Left kidney (tissue), 1 donor: ENCODE measurements at regions not wholly inside any gene's neighbourhood (a gene's known extent, or its start where the extent isn't known, plus 50 kb on each side); places are given as distances from the start of the nearest gene placed in this dataset.
"Not testable (repeated sequence)": the region's sequence is repeated elsewhere in the genome, so short reads cannot be mapped to it uniquely, and the experiment has no call there.

Experiments
- DNase-seq: peaks from one replicate; pipeline ENCODE4 v3.0.0-alpha.2; 2013

DNA sequence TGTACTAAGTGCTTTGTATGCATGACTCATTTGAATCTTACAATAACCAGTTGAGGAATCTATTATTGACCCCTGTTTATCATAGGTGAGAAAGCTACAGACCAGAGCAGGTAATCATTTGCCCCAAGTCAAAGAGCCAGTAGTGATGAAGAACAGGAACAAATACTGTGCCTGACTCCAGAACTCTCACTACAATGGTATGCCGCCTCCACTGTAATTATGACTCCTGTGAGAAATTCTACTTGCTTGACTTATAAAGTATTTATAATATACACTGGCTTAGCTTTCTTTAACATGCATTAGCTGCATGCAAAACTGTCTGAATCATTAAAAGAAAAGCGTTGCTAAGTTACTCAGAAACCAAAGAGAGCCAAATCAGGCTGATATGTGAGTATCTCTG, 92.6 kb downstream of the ZNF281 start:
- DNase-seq, result no peak

GRCh38 chr1:200316148-200316803, 93.6 kb downstream of the ZNF281 start:
- no peak for DNase-seq

GRCh38 chr1:200314085-200314750, 95.6 kb downstream of the ZNF281 start:
- no peak for DNase-seq

GRCh38 chr1:200311256-200311655, 98.6 kb downstream of the ZNF281 start:
- DNase-seq, result no peak

DNA sequence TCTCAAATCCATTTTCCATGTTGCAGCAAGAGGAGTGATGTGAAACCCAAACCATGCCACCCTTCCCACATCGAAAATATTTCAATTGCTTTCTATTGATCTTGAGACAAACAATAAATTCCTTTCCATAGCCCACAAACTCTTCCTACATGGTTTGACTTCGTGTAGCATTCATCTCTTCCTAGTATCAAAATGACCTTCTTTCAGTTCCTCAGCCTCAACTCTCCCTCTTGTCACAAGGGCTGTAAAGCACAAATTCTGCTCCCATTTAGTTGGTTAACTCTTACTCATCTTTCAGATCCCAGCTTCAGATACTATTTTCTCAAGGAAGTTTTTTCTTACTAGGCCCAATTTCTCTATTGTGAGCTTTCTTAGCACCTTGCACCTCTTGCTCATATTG, 99.0 kb downstream of the ZNF281 start:
- no peak for DNase-seq

DNA sequence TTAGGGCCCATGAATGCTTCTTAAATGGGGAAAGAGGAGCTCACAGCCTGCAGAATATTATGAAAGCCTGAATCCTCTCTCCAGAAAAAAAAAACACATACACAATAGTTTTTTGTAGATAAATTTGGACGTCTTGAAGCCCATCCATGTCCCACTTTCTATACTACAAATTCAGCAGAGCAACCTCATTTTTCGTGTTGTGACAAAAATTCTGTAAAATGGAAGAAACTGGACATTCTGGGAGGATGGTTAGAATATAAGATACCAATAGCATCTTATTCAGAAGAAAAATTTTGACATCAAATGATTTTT, 102.1 kb downstream of the ZNF281 start:
- no peak for DNase-seq

GRCh38 chr1:200306944-200307754, 102.7 kb downstream of the ZNF281 start:
- DNase-seq, result peak; percentile 12

DNA sequence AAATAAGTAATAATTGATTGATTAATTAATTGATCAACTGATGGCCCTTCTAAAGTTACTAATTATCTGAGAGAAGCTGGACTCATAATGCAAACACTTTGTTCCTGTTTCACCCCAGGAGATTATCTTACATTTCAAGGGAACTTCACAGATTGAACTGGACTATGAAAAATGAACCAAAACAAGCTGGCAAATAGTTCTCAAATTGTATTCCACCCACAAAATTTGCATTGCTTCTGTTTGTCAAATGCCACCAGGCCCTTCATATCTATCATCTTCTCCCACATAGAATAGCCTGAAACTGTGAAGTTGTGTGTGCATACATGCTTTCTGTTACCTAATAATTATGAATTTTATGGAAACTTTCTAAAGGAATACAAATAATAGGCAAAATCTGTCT, 104.0 kb downstream of the ZNF281 start:
- no peak for DNase-seq

DNA sequence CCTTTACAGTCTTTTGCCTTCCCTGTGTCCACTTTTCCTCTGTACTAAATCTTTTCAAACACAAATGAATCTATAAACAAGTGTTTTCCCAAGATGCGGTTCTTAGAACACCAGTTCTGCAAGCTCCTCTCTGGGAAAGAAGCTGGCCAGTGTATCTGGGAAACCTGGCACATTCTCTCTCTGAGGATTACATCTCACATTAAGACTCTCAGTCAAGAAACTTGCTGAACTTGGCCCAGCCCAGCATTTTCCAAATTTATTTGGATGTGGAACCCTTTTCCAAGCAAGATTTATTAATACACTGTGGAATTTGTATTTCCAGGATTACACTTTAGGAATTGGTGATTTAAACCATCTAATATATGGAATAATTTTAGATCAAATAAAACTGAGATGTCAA, 105.7 kb downstream of the ZNF281 start:
- no peak for DNase-seq

GRCh38 chr1:200302921-200303290, 106.9 kb downstream of the ZNF281 start:
- DNase-seq, result peak; percentile 12

- DNase-seq, result peak; percentile 41
These were observed 107.5 kb downstream of the ZNF281 start for GRCh38 chr1:200302192-200302920.

GRCh38 chr1:200301152-200301551, 108.7 kb downstream of the ZNF281 start:
- no peak for DNase-seq

- DNase-seq, result no peak
These were observed 110.3 kb downstream of the ZNF281 start for GRCh38 chr1:200299571-200299970.

DNA sequence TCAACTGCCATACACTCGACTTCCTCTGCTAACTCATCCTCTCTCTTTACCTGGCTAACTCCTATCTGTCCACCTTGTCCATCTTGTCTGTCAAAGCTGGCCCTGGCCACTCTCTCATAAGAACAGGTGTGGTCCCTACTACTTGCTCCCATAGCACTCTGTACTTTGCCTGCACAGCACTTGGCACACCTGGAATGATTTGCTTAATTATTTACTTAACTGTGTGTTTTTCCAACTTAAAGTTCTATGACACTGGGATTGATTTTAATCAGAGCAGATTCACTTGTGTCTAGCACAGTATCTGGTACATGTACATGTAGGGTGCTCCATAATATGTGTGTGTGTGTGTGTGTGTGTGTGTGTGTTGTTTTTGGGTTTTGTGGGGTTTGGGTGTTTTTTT, 111.6 kb downstream of the ZNF281 start:
- no peak for DNase-seq

DNA sequence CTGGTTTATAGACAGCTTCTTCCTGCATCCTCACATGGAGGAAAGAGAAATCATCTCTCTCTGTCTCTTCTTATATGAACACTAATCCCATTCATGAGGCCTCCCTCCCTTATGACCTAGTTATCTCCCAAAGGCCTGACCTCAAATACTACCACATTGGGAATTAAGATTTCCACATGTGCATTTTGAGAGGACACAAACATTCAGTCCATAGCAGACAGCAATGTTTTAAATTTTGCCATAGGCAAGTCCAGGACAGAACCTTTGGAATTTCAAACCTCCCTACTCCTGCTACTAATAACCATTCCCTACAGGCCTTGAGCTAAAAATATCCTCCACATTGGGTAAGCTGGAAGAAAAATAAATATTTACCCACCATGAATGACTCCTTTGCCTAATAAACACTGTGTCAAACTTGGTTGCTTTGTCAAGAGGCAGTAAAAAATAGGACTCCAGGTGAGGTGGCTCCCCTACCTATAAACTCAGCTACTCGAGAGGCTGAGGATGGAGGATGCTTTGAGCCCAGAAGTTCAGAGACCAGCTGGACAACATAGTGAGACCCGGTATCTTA, 113.7 kb downstream of the ZNF281 start:
- DNase-seq, result no peak

- no peak for DNase-seq
These were observed 115.6 kb downstream of the ZNF281 start for GRCh38 chr1:200294241-200294640.

DNA sequence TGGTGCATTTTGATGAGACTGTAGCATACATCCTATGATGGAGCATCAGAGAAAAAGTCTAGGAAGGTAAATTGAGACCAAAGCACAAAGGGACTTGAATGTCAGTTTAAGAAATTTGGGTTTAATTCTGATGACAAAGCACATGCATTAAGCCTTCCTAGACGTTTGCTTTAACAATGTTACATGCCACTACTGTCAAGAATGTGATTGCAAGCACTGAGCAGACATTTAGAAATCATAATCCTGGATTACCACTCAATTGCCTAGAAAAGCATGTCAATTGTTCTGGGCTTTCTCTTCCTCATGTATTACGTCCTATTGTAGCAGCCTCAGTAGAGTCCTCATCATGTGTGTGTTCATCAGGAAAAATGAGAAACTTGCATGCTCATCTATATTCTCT, 117.1 kb downstream of the ZNF281 start:
- no peak for DNase-seq

DNA sequence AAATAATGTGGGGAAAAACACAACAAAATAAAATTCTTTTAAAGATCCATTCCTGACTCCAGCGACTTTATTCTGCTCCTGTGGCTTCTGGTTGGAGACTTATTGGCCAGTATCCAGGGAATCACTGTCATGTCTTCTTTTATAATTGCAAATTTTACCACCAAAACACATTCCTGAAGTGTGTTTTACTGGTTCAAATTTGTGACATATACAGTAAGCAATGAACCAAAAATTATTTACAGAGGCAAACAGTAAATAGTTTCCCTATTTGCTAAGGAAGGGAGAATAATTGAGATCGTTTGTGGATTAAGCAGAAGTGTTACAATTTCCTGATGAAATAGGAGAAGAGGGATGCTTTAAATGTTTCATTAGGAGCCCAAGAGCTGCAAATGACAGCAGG, 118.7 kb downstream of the ZNF281 start:
- no peak for DNase-seq

GRCh38 chr1:200290010-200290685, 119.7 kb downstream of the ZNF281 start:
- DNase-seq, result no peak

DNA sequence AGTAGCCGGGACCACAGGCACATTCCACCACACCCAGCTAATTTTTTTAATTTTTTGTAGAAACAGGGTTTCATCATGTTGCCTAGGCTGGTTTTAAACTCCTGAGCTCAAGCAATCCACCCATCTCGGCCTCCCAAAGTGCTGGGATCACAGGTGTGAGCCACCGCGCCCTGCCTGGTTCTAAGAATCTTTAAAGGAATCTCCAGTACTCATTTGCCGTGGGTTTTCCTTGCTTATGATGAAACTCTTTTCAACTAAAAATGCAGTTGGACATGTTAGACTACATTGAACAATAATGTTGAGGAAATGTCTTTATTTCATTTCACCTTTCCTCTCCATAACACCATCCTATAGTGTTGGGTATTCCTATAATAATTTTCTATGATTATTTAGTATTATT, 121.6 kb downstream of the ZNF281 start:
- no peak for DNase-seq

- DNase-seq, result not testable (repeated sequence)
These were observed 125.6 kb downstream of the ZNF281 start for GRCh38 chr1:200284236-200284635.
